Stromal cell of bone marrow (primary cell): ENCODE measurements at regions not wholly inside any gene's neighbourhood (a gene's known extent, or its start where the extent isn't known, plus 50 kb on each side); places are given as distances from the start of the nearest gene placed in this dataset.
"Not testable (repeated sequence)": the region's sequence is repeated elsewhere in the genome, so short reads cannot be mapped to it uniquely, and the experiment has no call there.

Experiments used
- DNase-seq: peaks from one replicate; pipeline ENCODE4 v3.0.0-alpha.2; 2012; ENCODE audit warnings: low read depth

DNA sequence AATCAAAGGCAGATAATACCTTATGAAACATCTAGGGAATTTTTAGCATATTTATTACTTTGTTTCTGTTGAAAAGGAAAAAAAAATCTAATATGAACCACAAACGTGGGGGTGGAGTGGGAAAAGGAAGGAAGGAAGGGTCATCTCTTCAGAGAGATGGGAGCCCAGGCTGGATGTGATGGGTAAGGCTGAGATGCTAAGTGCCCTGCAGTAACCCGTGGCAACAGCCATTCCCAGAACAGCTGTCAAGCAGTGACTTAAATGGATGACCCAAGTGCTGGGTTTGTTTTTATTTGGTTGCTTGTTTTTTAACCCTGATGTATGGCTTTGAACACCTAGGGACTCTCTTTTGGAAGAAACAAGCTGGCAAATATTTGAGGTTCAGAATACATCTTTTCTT, 50.7 kb upstream of the KLF7 start:
- no peak for DNase-seq

DNA sequence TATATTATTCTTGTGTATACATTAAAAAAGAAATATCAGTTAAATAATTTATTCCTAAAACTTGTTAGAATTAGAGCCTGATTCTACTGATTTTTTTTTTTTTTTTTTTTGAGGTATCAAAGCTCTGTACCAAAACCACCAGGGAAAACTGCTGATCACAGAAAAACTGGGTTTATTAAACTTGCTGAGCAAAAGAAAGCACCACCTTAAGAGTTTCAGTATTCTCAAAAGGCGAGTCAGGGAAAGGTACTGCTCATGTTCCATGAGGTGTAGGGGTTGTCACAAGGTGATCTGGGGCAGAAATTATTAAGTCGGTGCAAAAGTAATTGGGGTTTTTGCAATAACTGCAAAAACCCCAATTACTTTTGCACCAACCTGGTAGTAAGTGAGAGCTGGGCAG, 51.7 kb upstream of the KLF7 start:
- DNase-seq, result no peak

DNA sequence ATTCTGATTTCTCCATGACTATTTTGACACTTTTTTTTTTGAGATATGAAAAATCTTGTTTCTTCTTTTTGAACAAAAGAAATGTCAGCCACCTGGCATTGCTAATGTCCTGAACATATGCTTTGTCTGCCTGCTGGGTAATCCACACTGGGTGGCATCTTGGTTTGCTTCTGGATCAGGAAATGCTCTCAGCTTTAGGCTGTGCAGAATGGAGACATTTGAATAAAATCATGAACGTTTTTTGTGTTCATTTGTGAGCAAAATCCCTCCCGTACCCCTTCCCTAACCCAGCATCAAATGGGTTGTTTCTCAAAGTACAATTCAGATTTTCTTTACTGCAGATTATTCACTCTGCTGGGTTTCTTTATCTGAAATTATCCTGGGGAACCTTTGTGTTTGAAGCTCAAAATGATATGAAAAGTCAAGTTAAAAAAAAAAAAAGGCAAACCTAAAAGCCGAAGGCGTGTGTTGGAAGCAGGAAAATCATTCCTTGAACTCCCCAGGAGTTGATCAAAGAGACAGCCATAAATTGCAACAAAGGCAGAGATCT, 53.4 kb upstream of the KLF7 start:
- no peak for DNase-seq

DNA sequence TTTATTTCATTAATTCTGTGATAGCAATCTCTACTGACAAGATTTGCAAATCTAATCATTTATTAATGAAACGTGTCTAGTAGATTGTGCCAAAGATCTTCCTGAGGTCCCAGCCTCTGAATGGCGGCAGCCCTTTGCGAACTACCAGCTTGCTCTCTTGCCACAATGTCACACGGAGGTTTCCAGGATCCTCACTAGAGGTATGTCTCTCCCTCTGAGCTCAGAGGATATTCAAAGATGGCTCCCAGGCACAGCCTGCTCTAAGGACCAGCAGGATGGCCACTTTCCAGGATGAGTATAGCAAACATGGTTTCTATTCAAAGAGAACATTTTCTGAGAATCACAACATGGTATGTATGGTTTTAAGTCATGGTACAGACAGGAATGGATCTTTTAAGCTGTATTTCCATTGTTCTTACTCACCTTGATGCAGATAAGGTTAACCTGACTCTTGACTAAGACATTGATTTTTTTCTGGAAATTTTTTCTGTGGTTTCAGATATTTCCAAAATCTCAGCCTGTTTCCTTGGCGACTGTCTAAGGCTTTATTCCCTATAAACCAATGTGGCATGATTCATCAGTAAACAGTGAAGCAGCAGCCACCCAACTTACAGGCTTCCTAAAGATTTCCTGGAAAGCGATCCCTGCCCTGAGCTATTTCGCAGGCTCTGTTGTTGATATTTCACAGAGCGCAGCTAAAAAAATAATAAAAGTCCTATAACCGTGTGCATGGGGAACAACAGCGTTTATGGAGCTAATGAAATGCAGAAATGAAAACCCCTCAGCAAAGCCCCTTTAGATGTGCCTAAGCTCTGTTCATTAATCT, 54.1 kb upstream of the KLF7 start:
- peak; percentile 81 for DNase-seq

DNA sequence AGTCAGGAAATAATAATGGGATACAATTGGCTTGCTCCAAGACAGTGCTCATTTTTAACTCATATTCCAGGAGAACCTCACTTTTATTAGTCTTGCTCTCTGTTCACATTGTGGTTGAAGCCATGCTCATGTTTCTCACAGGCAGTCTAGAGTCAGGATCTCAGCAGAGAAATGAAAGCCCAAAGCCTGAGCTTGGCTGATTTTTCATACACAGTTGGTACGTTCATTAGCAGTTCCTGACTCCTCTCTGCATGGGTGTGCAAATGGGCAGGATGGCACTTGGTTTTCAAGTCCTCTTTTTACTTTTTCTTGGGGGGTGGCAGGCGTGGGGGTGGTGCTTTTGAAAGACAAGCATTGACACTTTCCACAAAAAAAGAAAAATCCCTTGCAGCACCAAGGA, 56.0 kb upstream of the KLF7 start:
- DNase-seq, result no peak

DNA sequence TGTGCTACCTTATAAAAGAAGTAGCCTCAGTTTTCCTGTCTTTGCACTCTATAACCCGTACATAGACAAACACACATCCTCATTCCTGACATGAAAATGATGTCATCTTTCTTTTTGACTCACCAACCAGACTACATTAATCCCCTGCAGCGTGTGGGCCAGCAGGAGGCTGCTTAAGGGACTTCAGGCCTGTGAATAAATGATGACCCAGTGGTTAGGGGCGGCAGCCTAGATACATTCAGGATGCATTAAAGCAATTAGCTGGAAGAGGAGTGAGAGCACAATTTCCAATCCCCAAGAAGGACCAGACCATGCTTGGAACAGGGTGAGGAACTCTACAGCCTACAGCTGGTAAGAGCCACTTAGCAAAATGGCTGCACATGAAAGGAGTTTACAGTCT, 57.3 kb upstream of the KLF7 start:
- no peak for DNase-seq

- DNase-seq, result no peak
Measured at GRCh38 chr2:207224381-207224780, 58.6 kb upstream of the KLF7 start.

GRCh38 chr2:207224791-207225482, 59.2 kb upstream of the KLF7 start:
- DNase-seq, result no peak

DNA sequence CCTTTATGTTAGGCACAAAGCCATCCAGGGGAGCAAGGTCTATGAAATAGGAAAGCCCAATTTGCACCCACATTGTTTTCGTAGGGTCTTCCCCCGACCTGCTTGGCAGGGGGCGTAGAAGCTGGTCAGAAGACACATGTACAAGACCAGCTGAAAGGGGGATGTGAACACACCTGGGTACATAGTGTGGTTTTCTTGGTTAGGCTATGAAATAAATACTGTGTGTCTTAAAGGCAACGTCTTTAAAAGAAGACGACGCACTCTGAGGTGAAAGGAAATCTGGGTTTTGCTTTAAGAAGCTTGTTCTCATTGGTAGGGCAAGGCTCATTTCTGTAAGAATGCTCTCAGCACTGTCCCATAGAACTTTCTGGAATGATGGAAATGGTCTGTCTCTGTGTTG, 60.0 kb upstream of the KLF7 start:
- DNase-seq, result no peak

- no peak for DNase-seq
Measured at GRCh38 chr2:207226243-207226642, 60.5 kb upstream of the KLF7 start.

GRCh38 chr2:207226671-207227061, 60.9 kb upstream of the KLF7 start:
- no peak for DNase-seq

- no peak for DNase-seq
Measured at GRCh38 chr2:207227062-207227748, 61.5 kb upstream of the KLF7 start.

- DNase-seq, result no peak
Measured at GRCh38 chr2:207227749-207228145, 62.0 kb upstream of the KLF7 start.

- no peak for DNase-seq
Measured at GRCh38 chr2:207228402-207228801, 62.7 kb upstream of the KLF7 start.

GRCh38 chr2:207229161-207229560, 63.4 kb upstream of the KLF7 start:
- DNase-seq, result no peak

- no peak for DNase-seq
Measured at GRCh38 chr2:207230261-207231105, 64.7 kb upstream of the KLF7 start.

- no peak for DNase-seq
Measured at GRCh38 chr2:207231106-207231865, 65.5 kb upstream of the KLF7 start.

GRCh38 chr2:207231967-207232366, 66.2 kb upstream of the KLF7 start:
- no peak for DNase-seq

DNA sequence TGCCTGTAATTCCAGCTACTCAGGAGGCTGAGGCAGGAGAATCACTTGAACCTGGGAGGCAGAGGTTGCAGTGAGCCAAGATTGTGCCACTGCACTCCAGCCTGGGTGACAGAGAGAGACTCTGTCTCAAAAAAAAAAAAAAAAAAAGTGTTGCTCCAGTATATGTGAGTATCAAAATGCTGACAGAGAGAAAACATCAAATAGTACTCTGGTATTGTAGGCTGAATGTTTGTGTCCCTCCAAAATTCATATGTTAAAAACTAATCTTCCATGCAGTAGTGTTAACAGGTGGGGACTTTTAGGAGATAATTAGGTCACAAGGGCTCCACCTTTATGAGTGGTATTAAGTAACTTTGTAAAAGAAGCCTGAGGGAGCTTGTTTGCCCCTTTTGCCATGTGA, 67.4 kb upstream of the KLF7 start:
- not testable (repeated sequence) for DNase-seq

- DNase-seq, result no peak
Measured at GRCh38 chr2:207233731-207234130, 68.0 kb upstream of the KLF7 start.

DNA sequence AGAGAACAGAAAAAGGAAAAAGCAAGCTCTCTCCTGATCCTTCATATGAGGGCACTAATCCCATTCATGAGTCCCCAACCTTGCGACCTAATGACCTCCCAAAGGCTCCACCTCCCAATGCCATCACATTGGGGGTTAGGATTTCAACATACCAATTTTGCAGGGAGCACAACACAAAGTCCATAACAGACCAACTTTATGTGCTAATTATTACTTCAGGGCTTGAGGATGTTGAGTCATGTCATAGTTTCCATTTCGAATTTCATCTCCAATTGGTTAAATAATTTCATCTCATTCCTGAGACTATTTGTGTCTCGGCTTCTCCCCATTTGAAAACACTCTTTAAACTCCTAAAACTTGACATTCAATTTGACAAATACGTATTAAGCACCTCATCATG, 69.9 kb upstream of the KLF7 start:
- DNase-seq, result no peak
